Fibroblast of lung (primary cell): ENCODE measurements at regions not wholly inside any gene's neighbourhood (a gene's known extent, or its start where the extent isn't known, plus 50 kb on each side); places are given as distances from the start of the nearest gene placed in this dataset.

Experiments used
- CTCF ChIP-seq, 2 donors: IDR thresholded peaks in 1 of 2; conservative IDR thresholded peaks in 1 of 2; 1 replicate in 1 of 2; 2 replicates in 1 of 2; pipeline ENCODE4 v1.5.1; 2011 to 2012; ENCODE audit warnings: low read length in 2 of 2, control low read depth in 1 of 2, inconsistent platforms in 1 of 2, low read depth in 1 of 2, mild to moderate bottlenecking in 1 of 2
- EZH2 ChIP-seq: IDR thresholded peaks from 2 replicates; pipeline ENCODE4 v1.5.1; 2012; ENCODE audit warnings: low read length, control low read depth, mild to moderate bottlenecking; ENCODE audit errors: missing control alignments

- TF ChIP-seq CTCF (conservative IDR thresholded peaks at IDR 0.05 in 1 of 2, IDR thresholded peaks at IDR 0.05 in 1 of 2; ENCODE audit: low read depth in 1 of 2, low read length in 2 of 2) (no peak), EZH2 (no peak)
These were observed 137.3 kb downstream of the CRLF2 start for GRCh38 chrX:1075156-1075555.
